IPS DF 19.7 (cell line): ENCODE measurements at regions not wholly inside any gene's neighbourhood (a gene's known extent, or its start where the extent isn't known, plus 50 kb on each side); places are given as distances from the start of the nearest gene placed in this dataset.
A peak's percentile ranks its signal among the peaks of the same experiment; 100 is the strongest.

Source experiments
- DNase-seq: peaks from one replicate; pipeline ENCODE4 v3.0.0-alpha.2; 2013; ENCODE audit warnings: low read depth, low spot score

DNA sequence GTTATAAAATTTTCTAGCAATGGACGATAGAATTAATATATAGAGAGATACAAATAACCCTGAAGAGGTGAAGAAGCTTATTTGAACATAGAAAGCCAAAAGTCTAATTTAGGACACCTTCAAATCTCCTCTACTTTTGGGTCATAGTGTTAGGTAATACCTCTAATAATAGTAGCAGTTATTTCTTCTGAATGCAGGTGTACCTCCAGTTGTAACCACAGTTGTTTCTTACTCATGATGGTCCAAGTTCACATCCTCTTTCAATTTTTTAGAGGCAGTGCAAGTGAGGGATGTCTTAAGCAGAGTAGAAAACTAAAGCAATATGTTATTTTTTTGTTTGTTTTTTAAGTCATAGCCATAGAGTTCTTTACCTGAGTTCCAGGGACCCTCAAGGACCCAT, 429.5 kb downstream of the CCDC85A start:
- no peak for DNase-seq

DNA sequence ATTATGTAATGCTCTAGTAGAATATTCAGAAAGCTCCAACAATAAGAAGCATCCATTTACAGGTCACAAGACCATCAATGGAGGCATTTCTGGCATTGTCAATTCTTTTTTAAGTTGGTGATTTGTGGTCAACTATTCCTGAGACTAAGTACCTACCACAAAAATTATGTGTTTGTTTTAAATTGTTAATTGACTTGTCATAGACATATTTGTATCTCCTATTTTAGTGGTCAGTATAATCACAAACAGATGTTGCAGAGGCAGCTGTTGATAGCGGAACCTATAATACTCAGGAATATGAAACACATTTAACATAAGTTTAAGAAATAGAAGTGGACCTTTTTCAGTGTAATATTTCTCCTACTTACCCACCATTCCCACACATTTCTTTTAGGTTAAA, 430.1 kb downstream of the CCDC85A start:
- no peak for DNase-seq

DNA sequence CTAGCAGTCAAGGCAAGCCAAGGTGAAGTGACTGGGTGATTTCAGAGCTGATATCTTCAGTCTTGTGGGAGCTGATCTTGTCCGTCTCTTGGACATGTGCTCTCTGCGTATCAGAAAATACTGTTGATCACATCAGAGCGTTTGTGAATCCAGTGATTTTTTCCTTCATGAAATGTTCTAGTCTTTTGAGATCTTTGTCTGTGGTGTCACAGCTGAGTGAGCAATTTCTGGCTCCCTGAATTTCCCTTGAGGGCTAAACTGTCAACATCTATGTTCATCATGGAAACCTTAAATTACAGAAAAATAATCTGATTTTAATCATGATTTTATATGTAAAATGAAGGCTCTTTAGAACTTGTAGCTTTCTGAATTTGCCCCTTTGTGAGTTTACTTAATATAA, 432.0 kb downstream of the CCDC85A start:
- DNase-seq: no peak

DNA sequence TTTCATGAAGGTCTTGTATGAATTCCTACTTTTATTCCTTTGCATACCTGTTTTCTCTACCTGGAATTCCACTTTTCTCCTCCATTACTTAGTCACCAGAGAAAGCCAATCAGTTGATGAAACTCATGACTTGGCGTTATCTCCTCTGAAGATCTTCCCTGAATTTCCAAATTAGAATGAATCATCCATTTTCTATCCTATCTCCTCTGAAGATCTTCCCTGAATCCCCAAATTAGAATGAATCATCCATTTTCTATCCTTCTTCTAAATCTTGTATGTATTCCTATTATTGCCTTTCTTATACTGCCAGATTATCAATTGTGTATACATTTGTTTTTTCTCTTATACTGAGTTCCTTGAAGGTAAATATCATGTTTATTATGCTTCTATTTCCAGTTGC, 440.4 kb downstream of the CCDC85A start:
- DNase-seq: no peak

DNA sequence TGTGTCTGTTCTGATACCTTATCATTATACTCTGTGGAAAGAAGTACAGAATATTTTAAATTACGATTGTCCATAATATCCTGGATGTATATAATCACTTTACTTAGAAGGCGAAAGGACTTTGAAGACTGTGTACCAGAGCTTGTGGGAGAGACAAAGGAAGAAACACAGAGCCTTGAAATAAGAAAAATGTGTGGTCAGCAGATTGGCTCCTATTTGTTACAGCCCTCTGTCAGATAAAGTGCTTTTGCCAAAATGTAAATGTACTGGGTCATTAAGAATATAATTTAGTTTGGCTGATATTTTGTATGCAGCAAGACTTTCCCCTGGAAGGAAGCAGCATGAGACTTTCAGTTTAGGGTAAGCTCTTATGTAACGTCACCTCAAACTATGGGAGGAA, 443.1 kb downstream of the CCDC85A start:
- DNase-seq: no peak

DNA sequence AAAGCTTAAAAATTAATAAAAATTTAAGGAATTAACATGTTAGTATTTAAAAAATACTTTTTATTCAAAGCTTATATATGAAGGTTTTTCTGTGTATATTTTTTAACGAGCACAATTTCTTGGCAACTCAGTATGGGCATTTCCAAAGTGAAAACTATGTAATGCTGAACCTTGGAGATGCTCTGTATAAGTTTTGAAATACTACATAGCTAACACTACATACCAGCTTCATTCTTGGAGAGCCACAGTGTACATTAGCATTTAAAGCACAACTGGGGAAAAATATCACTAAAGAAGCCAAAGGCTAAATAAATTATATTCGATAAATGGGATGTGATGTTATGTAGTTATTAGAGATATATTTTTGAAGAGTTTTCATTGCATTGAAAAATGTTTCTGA, 446.5 kb downstream of the CCDC85A start:
- no peak for DNase-seq

DNA sequence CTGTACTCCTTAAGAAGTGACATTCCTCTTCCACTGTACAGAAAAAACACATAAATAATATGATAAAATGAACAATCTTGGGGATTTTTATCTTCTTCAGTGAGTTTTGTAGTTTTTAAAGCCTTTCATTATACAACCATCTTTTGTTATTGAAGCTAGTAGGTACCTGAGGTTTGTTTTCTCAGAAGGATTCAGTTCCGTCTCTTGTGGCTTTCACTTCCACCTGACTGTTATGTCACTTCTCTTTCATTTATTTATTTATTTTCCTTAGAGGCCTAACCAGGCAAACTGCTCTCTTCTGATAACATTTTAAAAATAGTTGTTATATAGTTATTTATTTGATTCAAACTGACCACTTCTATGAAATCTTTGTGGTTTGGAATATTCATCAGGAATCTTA, 464.2 kb downstream of the CCDC85A start:
- DNase-seq: no peak

DNA sequence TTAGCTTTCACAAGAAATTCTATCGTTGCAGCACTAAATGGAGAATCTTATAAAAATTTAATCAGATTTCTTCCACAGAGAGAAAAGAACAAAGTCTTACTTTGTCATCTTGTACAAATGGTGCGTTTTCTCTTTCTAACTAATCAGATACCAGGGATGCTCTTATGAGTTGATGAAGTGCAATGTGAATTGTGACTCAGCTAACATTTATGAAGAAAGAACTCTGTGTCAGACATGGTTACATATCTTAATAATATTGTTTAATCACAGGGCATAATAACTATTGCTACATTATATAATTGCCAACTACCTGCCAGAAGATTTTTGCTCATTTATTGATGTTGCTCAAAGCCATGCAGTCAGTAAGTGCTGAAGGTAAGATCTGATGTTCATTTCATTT, 465.0 kb downstream of the CCDC85A start:
- no peak for DNase-seq

DNA sequence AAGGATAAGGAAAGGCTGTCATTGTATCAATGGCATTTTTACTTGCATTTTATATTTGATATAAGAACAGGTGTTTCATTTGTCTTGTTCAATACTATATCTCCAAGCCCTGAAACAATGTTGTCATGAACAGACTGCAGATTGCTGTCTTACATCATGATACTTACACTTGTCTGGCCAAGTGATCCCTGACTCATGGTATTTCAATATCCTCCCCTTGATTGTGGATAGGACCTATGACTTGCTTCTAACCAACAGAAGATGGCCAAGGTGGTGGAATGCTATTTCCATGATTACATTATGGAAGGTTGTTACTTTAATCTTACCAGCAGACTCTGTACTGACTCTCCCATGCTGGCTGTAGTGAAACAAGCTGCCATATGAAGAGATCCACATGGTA, 471.1 kb downstream of the CCDC85A start:
- DNase-seq: no peak

DNA sequence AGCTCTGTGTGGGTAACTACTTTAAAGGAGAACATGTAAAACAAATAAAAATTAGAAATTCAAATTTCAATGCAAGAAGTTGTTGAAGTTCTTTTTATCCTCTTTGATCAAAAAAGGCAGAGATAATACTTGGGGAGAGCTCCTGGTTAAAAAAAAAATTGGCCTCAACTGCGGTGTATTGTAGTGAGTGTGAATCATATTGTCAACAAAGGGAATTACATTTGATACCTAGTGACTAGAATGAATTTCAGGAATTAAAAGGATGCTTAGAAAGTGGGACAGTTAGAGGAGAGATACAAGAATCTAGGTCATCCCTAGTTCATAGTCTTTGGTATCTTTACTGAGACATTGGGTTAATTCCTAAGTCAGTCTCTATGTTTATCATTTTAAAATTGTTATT, 473.0 kb downstream of the CCDC85A start:
- DNase-seq: no peak

DNA sequence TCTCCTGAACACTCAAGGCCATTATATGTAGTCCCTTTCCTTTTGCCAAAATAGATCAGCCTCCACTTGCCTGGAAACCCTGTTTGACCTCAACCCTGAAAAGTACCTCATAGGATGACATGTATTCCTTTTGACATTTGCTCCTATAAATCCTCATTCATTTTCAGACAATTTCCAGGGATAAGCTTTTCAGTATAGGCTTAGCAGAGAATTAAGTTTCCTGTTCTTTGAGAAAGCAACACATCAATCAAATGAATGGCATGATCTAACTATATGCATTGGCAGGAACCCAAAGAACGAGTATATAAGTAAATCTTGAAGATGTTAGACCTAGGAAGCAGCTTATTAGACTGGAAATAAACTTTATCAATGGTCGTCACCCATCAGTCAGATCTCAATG, 483.0 kb downstream of the CCDC85A start:
- no peak for DNase-seq

DNA sequence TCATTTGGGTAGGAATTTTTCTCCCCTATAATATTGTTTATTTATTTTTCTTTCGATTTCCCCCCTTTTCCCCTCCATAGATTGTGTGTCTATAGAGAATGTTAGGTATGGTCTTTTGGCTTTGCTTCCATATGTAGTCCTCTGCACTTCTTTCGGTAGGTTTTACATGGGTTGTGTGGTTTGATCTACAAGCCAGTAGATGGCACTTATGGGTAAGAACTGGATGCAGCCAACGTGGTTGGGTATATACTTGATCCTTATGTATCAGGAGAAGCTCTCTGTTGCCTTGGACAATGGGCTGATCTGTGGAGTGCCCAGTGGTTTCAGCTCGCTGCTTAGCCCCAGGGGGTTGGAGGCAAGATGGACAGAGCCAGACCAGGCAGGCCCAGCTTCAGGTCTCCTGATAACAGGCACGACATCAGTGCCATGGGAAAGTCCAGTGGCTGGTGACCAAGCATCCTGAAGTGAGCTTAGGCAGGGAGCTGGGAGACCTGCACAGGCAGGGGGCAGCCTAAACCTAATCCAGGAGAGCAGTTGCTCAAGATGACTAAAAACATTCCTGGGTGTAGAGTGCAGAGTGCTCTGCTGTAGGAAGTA, 488.3 kb downstream of the CCDC85A start:
- peak; percentile 0 for DNase-seq

DNA sequence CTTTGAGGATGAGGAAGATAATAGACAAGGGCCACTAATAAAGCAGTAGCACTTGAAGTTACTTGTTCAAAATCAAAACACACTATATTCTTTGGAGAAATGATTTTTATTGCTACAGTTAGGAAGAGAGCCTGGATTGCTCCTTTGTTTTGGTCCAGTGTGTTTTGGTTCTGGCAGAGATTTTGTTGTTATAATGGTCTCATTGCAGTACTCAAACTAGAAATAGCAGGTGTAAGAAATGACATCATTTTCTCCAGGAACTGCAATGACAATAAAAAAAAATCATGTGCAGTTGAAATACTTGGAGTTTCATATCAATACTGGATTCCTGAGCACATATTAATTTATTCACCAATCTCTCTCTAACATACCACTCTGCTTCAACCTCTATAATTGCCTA, 490.3 kb downstream of the CCDC85A start:
- no peak for DNase-seq

DNA sequence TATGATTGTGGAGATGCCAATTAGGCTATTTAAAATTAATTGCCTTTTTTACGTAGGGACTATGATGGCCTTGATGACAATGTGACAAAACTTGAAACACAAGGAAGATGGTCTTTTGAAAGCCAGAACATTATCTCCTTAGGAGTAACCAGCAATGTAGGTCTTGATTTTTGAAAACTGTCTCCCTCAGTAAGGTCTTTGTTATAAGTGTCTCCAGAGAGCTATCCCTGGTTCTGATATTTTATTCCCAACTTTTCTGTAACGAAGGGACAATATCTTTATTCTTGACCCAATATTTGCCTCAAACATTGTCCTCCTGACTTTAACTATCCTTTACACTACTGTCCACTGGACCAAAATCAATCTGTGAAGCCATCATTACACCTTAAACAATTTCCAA, 493.2 kb downstream of the CCDC85A start:
- DNase-seq: no peak

DNA sequence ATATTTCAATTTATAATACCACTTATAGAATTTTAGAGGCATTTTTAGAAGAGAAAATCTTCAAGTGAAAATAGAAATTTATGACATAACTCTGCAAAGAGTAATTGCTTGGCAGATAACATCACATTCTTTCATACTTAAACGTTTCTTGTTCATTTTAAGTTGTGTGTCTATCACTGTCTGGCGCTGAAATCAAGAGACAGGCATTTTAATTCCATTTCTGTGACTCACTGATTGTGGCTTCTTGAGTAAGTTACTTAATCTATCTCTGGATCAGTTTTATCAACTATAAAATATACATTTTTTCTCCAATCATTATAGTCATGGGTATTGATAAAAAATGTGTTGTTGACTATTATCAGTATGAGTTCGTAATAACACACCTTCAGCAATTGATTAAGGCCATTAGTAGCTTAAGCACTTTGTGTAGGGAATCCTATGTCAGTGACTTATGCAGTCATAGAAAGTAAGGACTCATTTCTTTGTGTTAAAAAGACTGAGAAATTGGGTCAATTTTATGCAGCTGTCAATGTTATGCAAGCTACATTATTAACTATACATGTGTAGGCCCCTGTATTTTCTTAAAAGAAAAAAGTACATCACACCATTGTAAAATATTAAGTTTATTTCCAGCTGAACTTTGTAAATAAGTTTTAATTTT, 497.3 kb downstream of the CCDC85A start:
- DNase-seq: no peak

DNA sequence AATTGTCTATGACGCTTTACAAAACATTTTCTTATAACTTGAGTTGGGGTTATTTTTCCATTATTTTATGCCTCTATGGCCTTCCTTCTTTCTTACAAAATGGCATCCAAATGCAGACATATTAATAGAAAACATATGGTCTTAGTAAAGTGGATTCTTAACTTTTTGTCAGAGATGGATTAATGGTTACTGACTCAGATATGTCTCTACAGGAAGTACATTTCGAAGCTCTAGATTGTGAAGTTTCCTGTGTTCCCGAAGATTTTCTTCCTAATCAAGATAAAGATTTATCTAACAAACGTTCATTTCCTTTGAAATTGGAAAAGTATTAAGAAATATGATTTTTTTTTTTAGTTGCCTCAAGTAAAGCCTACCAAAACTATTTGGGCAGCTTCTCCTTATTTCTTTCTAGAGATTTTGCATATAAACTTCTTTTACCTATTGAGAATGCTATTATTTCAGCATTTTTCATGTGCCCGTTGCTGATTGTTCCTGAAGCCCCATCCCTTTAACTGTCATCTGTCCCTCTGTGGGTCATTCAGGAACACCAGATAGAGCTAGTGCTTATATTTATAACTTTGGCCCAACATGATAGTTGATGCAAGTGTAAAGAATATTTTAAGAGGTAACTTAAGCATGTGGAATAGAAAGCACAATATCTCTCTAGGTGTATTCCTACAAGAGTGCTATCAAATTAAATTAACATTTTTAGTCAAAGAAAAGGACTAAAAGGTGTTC, 498.0 kb downstream of the CCDC85A start:
- no peak for DNase-seq

DNA sequence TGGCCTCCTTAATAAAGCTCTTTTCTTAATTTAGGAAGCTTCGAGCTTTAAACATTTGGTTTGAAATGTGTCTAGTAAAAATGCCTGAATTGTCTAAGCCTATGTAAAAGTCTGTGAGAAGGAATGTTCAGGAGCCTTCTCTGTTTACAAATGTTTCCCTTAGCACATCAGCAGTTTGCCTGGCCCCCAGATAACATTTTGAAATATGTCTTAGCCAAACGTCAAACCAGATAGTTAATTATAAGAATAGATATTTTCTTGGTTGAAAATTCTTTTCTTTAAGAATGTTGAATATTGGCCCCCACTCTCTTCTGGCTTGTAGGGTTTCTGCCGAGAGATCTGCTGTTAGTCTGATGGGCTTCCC, 498.6 kb downstream of the CCDC85A start:
- DNase-seq: no peak

DNA sequence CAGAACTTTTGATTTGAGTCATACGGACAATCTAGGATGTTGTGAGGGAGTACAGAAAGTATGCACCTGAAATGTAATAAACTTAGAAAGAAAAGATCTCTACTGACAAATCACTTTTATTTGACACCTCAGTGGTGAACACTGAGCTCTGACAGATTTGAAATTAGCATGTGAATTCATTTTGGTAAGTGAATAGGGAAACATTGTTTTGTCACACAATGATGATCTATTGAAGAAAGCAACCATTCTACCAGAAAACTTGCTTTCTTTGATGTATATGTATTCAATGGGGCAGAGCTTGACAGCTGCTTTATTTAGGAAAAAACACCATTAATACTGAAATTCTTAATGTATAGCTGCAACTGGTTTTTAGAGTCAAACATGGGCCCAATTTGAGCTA, 500.5 kb downstream of the CCDC85A start:
- DNase-seq: no peak

DNA sequence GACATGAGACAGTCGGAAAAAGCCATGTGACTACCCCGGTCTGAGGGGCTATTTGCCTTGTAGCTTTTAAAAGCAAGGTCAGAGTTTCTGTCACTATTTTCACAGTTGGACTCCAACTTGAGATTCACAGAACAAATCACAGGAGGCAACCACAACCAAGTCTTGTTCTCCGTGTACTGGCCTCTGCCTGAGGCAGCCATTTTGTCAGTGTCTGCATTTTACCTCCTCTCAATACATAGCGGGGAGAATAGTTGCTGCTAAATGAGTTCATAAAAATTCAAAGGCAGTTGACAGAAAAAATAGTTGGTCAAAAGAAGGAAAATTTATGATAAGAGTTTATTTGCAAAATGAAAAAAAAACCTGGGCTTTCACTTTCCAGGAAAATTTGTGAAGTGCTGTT, 501.4 kb downstream of the CCDC85A start:
- DNase-seq: no peak

DNA sequence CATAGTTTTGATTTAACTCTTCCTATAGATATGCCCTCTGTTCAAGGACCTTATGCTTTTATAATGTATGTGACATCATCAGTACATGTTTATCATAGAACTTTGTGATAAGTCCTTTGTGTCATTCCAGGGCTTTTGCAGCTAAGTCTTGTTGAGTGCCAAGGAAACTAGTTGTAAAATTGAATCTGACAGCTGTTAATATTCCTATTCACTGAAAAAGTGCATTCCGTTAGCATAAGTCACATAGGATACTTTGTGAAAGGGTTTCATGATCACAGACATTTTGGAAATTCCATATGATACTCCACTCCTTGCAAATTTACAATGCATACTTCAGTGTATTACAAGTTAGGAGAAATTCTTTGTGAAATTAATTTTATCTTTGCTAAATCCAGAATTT, 503.4 kb downstream of the CCDC85A start:
- DNase-seq: no peak

DNA sequence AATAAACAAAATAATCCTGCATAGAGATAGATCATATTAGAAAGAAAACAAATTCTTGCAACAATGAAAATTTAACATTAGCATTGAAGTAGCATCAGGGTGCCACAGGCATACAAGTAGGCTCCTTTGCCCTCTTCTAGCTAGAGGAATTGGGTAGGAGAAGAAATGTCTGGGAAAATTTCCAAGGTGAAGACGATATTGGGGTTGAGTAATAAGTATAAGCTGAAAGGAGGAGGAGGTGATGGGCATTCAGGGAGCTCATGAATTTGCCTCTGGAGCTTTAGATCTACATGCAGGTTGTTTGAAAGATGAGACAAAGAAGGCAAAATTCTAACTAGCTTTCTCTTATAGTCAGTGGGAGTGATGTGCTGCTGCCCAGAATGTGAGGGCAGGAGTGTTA, 504.9 kb downstream of the CCDC85A start:
- DNase-seq: no peak

DNA sequence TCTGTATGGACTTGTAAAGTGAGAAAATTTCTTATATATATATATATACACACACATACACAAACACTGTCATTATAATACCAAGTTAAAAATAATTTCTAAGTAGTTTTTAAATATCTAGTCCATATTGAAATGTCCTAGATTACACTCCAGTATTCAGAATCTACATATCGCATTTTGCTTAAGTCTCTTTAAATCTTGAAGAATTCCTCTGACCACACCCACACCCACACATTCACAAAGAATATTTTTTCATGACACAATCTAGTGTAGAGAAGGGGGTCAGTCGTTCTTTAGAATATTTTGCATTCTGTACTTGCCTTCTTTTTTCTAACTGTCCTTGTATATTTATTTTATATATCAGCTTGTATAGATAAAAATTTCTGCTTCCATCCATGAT, 509.7 kb downstream of the CCDC85A start:
- no peak for DNase-seq

DNA sequence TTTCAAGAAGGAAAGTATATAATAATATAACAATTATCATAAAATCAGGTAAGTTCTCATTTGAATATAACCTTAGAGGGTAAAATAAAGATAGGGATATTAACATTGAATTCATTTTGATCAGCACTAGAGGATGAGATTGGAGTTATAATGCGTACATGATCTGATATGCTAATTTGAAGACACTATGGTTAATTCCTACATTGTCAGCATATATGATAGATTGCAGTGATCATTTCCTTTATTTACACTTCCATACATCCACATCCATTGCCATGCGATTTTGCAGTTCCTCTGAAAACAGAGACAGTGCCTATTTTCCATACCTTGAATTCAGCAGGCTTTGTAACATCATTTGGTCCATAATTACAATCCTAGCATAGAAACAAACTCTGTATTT, 519.2 kb downstream of the CCDC85A start:
- DNase-seq: no peak
